MM.1S (cell line): ENCODE measurements at regions not wholly inside any gene's neighbourhood (a gene's known extent, or its start where the extent isn't known, plus 50 kb on each side); places are given as distances from the start of the nearest gene placed in this dataset.

ENCODE experiments used
- DNase-seq: peaks from one replicate; pipeline ENCODE4 v3.0.0-alpha.2; 2015
- H2AFZ ChIP-seq: fragments of 300-600 bp; sonication (generic); 2 replicates; pipeline ENCODE4 v1.6.0; 2016; ENCODE audit warnings: antibody characterized with exemption, low read length
- H3F3A ChIP-seq: fragments of 300-600 bp; sonication (generic); 2 replicates; pipeline ENCODE4 v1.6.1; 2016; ENCODE audit warnings: mild to moderate bottlenecking, antibody characterized with exemption, low read length, moderate library complexity, mixed read lengths; ENCODE audit not compliant: insufficient read depth
- H3K27ac ChIP-seq: fragments of 300-600 bp; sonication (generic); 2 replicates; pipeline ENCODE4 v1.5.1; 2016; ENCODE audit warnings: mild to moderate bottlenecking, low read length
- H3K27me3 ChIP-seq: fragments of 300-600 bp; sonication (generic); replicated peaks from 2 replicates; pipeline ENCODE4 v1.6.0; 2016; ENCODE audit warnings: low read length; ENCODE audit not compliant: insufficient read depth
- H3K36me3 ChIP-seq: fragments of 300-600 bp; sonication (generic); replicated peaks from 2 replicates; pipeline ENCODE4 v1.6.1; 2016; ENCODE audit warnings: mild to moderate bottlenecking, low read length, mixed read lengths; ENCODE audit not compliant: insufficient read depth
- H3K4me1 ChIP-seq: fragments of 300-600 bp; sonication (generic); 2 replicates; pipeline ENCODE4 v1.6.1; 2016; ENCODE audit warnings: low read length, mixed read lengths
- H3K4me2 ChIP-seq: fragments of 300-600 bp; sonication (generic); 2 replicates; pipeline ENCODE4 v1.6.0; 2016; ENCODE audit warnings: low read depth, low read length
- H3K4me3 ChIP-seq: fragments of 300-600 bp; sonication (generic); 2 replicates; pipeline ENCODE4 v1.5.1; 2016; ENCODE audit warnings: low read length, mixed read lengths
- H3K79me2 ChIP-seq: fragments of 300-600 bp; sonication (generic); 2 replicates; pipeline ENCODE4 v1.6.1; 2016; ENCODE audit warnings: mixed run types, low read length, mixed read lengths
- H3K9ac ChIP-seq: fragments of 300-600 bp; sonication (generic); 2 replicates; pipeline ENCODE4 v1.6.1; 2016; ENCODE audit warnings: low read length, mixed read lengths
- H3K9me2 ChIP-seq: fragments of 300-600 bp; sonication (generic); replicated peaks from 2 replicates; pipeline ENCODE4 v1.6.1; 2016; ENCODE audit warnings: mild to moderate bottlenecking, low read length, mixed read lengths; ENCODE audit not compliant: insufficient read depth
- H3K9me3 ChIP-seq: fragments of 300-600 bp; sonication (generic); replicated peaks from 2 replicates; pipeline ENCODE4 v1.6.1; 2016; ENCODE audit warnings: mild to moderate bottlenecking, low read length, mixed read lengths; ENCODE audit not compliant: insufficient read depth
- H4K20me1 ChIP-seq: fragments of 300-600 bp; sonication (generic); 2 replicates; pipeline ENCODE4 v1.6.1; 2016; ENCODE audit warnings: mild to moderate bottlenecking, low read length, moderate library complexity, mixed read lengths; ENCODE audit not compliant: insufficient read depth
- EZH2 ChIP-seq: fragments of 300-600 bp; sonication (generic); optimal IDR thresholded peaks from 2 replicates; pipeline ENCODE3; 2017; ENCODE audit warnings: low read depth, mild to moderate bottlenecking, antibody characterized with exemption, low read length, mixed read lengths
- EZH2phosphoT487 ChIP-seq: fragments of 300-600 bp; sonication (generic); IDR thresholded peaks from 2 replicates; pipeline ENCODE4 v1.6.1; 2018; ENCODE audit warnings: antibody characterized with exemption, low read length
- TF ChIP-seq, protein P1 (sequence below): fragments of 300-600 bp; sonication (generic); IDR thresholded peaks from 2 replicates; pipeline ENCODE4 v1.5.1; 2016; ENCODE audit warnings: antibody characterized with exemption, low read length, mixed read lengths

DNA sequence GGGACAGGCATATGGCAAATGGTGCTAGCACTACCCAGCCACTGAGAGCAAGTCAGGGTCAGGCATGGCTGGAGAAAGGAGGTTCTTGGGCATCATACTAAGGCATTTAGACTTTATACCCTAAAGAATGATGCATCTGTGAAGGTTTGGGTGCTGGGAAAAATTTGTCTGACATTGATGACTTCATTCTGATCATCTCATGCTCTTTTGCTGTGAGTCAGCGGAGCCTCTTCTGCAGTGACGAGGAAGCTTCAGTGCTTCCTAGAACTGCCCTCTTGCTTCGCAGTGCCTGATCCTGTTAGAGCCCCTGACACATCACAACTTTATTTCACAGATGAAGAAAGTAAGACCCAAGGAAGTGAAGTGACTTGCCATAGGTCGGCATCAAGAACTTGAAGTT is 266.6 kb upstream of the GAS1 start:
- DNase-seq = no peak
- Histone ChIP-seq H3K9me2 (no peaks in the 10 kb centered on the region), H3K9ac (no peak overlapping the region), H3K9me3 (no peaks in the 10 kb centered on the region), H3K79me2 (no peaks in the 10 kb centered on the region), H4K20me1 (no peaks in the 10 kb centered on the region), H3K4me3 (no peak overlapping the region), H3K27me3 (no peaks in the 10 kb centered on the region), H3K36me3 (no peaks in the 10 kb centered on the region), H3K27ac (no peak overlapping the region), H3K4me1 (no peaks in the 10 kb centered on the region), H3K4me2 (no peak overlapping the region), H2AFZ (no peak overlapping the region), H3F3A (no peaks in the 10 kb centered on the region)
- TF ChIP-seq, protein P1, sequence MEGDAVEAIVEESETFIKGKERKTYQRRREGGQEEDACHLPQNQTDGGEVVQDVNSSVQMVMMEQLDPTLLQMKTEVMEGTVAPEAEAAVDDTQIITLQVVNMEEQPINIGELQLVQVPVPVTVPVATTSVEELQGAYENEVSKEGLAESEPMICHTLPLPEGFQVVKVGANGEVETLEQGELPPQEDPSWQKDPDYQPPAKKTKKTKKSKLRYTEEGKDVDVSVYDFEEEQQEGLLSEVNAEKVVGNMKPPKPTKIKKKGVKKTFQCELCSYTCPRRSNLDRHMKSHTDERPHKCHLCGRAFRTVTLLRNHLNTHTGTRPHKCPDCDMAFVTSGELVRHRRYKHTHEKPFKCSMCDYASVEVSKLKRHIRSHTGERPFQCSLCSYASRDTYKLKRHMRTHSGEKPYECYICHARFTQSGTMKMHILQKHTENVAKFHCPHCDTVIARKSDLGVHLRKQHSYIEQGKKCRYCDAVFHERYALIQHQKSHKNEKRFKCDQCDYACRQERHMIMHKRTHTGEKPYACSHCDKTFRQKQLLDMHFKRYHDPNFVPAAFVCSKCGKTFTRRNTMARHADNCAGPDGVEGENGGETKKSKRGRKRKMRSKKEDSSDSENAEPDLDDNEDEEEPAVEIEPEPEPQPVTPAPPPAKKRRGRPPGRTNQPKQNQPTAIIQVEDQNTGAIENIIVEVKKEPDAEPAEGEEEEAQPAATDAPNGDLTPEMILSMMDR = no peak
- TF ChIP-seq EZH2phosphoT487 = no peak
- no peak for TF ChIP-seq EZH2

DNA sequence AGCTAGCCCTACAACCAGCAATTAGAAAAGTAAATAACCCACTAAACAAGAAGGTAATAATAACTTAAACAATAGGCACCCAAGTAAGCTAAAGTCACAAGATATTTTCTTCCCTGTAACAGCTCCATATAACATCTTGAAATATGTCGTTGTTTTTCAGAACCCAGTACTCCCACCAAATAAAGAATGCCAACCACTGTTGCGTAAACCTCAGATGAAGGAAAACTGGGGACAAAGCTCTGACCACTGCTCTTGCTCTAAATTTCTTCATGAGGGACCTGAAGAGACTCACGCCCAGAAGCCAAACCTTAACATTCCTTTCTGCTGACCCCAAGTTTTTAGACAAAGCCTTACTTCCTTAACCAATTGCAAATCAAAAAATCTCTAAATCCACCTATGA is 267.7 kb upstream of the GAS1 start:
- no peak for DNase-seq
- TF ChIP-seq, protein P1 = no peak
- TF ChIP-seq EZH2phosphoT487 = no peak
- TF ChIP-seq EZH2 = no peak
- no peaks in the 10 kb centered on the region for H3K79me2 ChIP-seq

DNA sequence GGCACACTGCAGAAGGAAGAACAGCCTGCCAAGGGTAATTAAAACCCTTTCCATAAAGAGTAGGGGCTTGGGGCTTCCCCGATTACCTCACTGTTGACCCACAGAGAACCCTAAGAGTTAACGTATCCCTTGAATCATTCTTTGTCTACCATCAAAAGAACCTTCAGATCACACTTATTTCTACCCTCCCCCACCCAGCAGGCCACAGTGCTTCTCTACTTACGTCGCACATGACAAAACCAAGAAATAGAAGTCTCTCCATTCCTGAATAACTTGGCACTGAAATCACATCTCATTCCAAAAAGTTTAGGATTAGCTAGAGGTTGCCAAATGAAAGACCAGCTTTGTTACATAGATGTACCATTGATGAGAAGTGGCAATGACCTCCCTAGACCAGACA is 268.7 kb upstream of the GAS1 start:
- Histone ChIP-seq H4K20me1 (no peaks in the 10 kb centered on the region), H3K4me3 (no peak overlapping the region), H3K79me2 (no peaks in the 10 kb centered on the region), H3K4me2 (no peak overlapping the region), H3K4me1 (no peaks in the 10 kb centered on the region), H2AFZ (no peak overlapping the region), H3K9me2 (no peaks in the 10 kb centered on the region), H3F3A (no peaks in the 10 kb centered on the region), H3K36me3 (no peaks in the 10 kb centered on the region), H3K9ac (no peak overlapping the region), H3K27me3 (no peaks in the 10 kb centered on the region), H3K27ac (no peak overlapping the region), H3K9me3 (no peaks in the 10 kb centered on the region)
- TF ChIP-seq EZH2phosphoT487 (no peak), EZH2 (no peak)
- TF ChIP-seq, protein P1 = no peak
- DNase-seq = no peak

More for the DNA sequence above, 267.7 kb upstream of the GAS1 start:
- H3K36me3 ChIP-seq = no peaks in the 10 kb centered on the region
- no peak overlapping the region for H3K4me2 ChIP-seq
- no peaks in the 10 kb centered on the region for H3K9me2 ChIP-seq
- no peaks in the 10 kb centered on the region for H3K27me3 ChIP-seq
- H2AFZ ChIP-seq = no peak overlapping the region
- no peaks in the 10 kb centered on the region for H3F3A ChIP-seq
- no peaks in the 10 kb centered on the region for H3K9me3 ChIP-seq
- no peak overlapping the region for H3K27ac ChIP-seq
- no peak overlapping the region for H3K9ac ChIP-seq
- no peak overlapping the region for H3K4me3 ChIP-seq
- no peaks in the 10 kb centered on the region for H3K4me1 ChIP-seq
- no peaks in the 10 kb centered on the region for H4K20me1 ChIP-seq
